ENCODE measurements at regions not wholly inside any gene's neighbourhood (a gene's known extent, or its start where the extent isn't known, plus 50 kb on each side); places are given as distances from the start of the nearest gene placed in this dataset.
"Not testable (repeated sequence)": the region's sequence is repeated elsewhere in the genome, so short reads cannot be mapped to it uniquely, and the experiment has no call there.

DNA sequence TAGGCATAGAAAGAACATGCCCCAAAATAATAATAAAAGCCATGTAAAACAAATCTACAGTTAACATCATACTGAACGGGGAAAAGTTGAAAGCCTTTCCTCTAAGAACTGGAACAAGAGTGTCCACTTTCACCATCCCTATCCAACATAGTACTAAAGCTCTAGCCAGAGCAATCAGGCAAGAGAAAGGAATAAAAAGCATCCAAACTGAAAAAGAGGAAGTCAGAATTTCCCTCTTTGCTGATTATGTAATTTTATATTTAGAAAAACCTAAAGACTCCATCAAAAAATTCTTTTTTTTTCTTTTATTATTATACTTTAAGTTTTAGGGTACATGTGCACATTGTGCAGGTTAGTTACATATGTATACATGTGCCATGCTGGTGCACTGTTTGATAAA is 661.6 kb upstream of the CBLB start:
- ChIA-PET POLR2A (no interaction called here), CTCF (no interaction called here)
- Histone ChIP-seq H2AFZ (ENCODE audit: low read depth) (no peak overlapping the region), H3F3A (replicated peaks; ENCODE audit: insufficient read depth) (no peaks in the 10 kb centered on the region), H4K20me1 (ENCODE audit: insufficient read depth) (no peaks in the 10 kb centered on the region), H3K9me3 (0 out of 2 replicates have a peak, but pooled peaks cover 3% of the 10 kb centered on the region), H3K79me2 (ENCODE audit: insufficient read depth) (no peaks in the 10 kb centered on the region), H3K4me1 (ENCODE audit: control insufficient read depth in 1 of 2, insufficient read depth in 2 of 2, low read depth in 1 of 2, low read length in 1 of 2) (no peaks in the 10 kb centered on the region), H3K4me2 (no peak overlapping the region), H3K9me2 (no peaks in the 10 kb centered on the region), H3K27me3 (ENCODE audit: insufficient read depth) (no peaks in the 10 kb centered on the region), H3K27ac (ENCODE audit: low read depth in 2 of 2, low read length in 1 of 2) (no peak overlapping the region), H3K9ac (no peak overlapping the region), H3K4me3 (ENCODE audit: low read depth in 2 of 2, low read length in 1 of 2) (no peak overlapping the region), H3K36me3 (replicated peaks in 1 of 2; ENCODE audit: control insufficient read depth in 1 of 2, insufficient read depth in 2 of 2, low read length in 1 of 2) (no peaks in the 10 kb centered on the region)
- WGBS (ENCODE audit: low lambda C conversion rate), result 77% methylated on average over 1 of the region's 1 CpG
- TF ChIP-seq EZH2phosphoT487 (IDR thresholded peaks at IDR 0.05; ENCODE audit: borderline replicate concordance, low read depth) (no peak), FOXJ3 (CRISPR knock-in tag; IDR thresholded peaks at IDR 0.05) (no peak), TAF1 (IDR thresholded peaks at IDR 0.05; ENCODE audit: borderline replicate concordance, low read depth, low read length) (no peak), REST (IDR thresholded peaks at IDR 0.05; ENCODE audit: low read depth, low read length) (no peak), CHD2 (IDR thresholded peaks at IDR 0.05; ENCODE audit: low read length, partially characterized antibody) (no peak), MXI1 (IDR thresholded peaks at IDR 0.05; ENCODE audit: low read depth, low read length) (no peak), TEAD4 (IDR thresholded peaks at IDR 0.05; ENCODE audit: borderline replicate concordance, insufficient read depth) (no peak), YY1 (IDR thresholded peaks at IDR 0.05; ENCODE audit: low read depth) (no peak), MEF2A (IDR thresholded peaks at IDR 0.05; ENCODE audit: borderline replicate concordance, low read depth) (no peak)
- TF ChIP-seq, protein P1, sequence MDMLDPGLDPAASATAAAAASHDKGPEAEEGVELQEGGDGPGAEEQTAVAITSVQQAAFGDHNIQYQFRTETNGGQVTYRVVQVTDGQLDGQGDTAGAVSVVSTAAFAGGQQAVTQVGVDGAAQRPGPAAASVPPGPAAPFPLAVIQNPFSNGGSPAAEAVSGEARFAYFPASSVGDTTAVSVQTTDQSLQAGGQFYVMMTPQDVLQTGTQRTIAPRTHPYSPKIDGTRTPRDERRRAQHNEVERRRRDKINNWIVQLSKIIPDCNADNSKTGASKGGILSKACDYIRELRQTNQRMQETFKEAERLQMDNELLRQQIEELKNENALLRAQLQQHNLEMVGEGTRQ (IDR thresholded peaks at IDR 0.05; ENCODE audit: borderline replicate concordance, low read depth, low read length), result no peak
- TF ChIP-seq, protein P2, sequence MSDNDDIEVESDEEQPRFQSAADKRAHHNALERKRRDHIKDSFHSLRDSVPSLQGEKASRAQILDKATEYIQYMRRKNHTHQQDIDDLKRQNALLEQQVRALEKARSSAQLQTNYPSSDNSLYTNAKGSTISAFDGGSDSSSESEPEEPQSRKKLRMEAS (IDR thresholded peaks at IDR 0.05; ENCODE audit: low read depth), result no peak
- no peak for DNase-seq

- H3K4me3 ChIP-seq (ENCODE audit: low read depth in 2 of 2, low read length in 1 of 2); H3K27ac ChIP-seq (ENCODE audit: low read depth in 2 of 2, low read length in 1 of 2); POLR2A ChIA-PET; H3K9ac ChIP-seq; H3K9me3 ChIP-seq; DNase-seq; H3K4me2 ChIP-seq; H3K79me2 ChIP-seq (ENCODE audit: insufficient read depth); H4K20me1 ChIP-seq (ENCODE audit: insufficient read depth); H3K36me3 ChIP-seq (replicated peaks in 1 of 2; ENCODE audit: control insufficient read depth in 1 of 2, insufficient read depth in 2 of 2, low read length in 1 of 2); H3K4me1 ChIP-seq (ENCODE audit: control insufficient read depth in 1 of 2, insufficient read depth in 2 of 2, low read depth in 1 of 2, low read length in 1 of 2); H2AFZ ChIP-seq (ENCODE audit: low read depth); H3K9me2 ChIP-seq; H3F3A ChIP-seq (replicated peaks; ENCODE audit: insufficient read depth); CTCF ChIA-PET; H3K27me3 ChIP-seq (ENCODE audit: insufficient read depth): not testable (repeated sequence)
- WGBS (ENCODE audit: low lambda C conversion rate), result 70% methylated on average over 5 of the region's 5 CpGs
Observed at GRCh38 chr3:106531771-106532329, 663.0 kb upstream of the CBLB start.

Data from SK-N-SH (cell line).